Adrenal gland (tissue), 9 donors: ENCODE measurements at regions not wholly inside any gene's neighbourhood (a gene's known extent, or its start where the extent isn't known, plus 50 kb on each side); places are given as distances from the start of the nearest gene placed in this dataset.

Experiments used
- DNase-seq, 7 donors: peaks; one replicate each; pipeline ENCODE4 v3.0.0-alpha.2; 2019 to 2020
- H3K27ac ChIP-seq, 5 donors: fragments of 200-600 bp; sonication (generic) in 4 of 5; 1 replicate in 3 of 5; 2 replicates in 2 of 5; pipeline versions ENCODE4 v1.5.1 to v1.8.0; 2016 to 2020; ENCODE audit warnings: mild to moderate bottlenecking in 1 of 5
- H3K27me3 ChIP-seq: fragments of 200-600 bp; 2 replicates; pipeline ENCODE4 v1.8.0; 2021
- H3K36me3 ChIP-seq, 2 donors: fragments of 200-600 bp; replicated peaks in 1 of 2; 1 replicate in 1 of 2; 2 replicates in 1 of 2; pipeline versions ENCODE4 v1.5.1 to v1.8.0; 2018 to 2022
- H3K4me1 ChIP-seq, 2 donors: fragments of 200-600 bp; replicated peaks in 1 of 2; 1 replicate in 1 of 2; 2 replicates in 1 of 2; pipeline versions ENCODE4 v1.5.1 to v1.8.0; 2018 to 2021
- H3K4me3 ChIP-seq, 4 donors: fragments of 200-600 bp; sonication (generic) in 3 of 4; one replicate each; pipeline ENCODE4 v1.5.1; 2016 to 2018
- H3K9me3 ChIP-seq, 3 donors: fragments of 200-600 bp; sonication (generic) in 1 of 3; replicated peaks in 1 of 3; 1 replicate in 2 of 3; 2 replicates in 1 of 3; pipeline versions ENCODE4 v1.5.1 to v1.8.0; 2016 to 2021
- POLR2A ChIP-seq, 2 donors: fragments of 450-650 bp; IDR thresholded peaks; one replicate each; pipeline ENCODE4 v1.6.1; 2017; ENCODE audit warnings: antibody characterized with exemption in 2 of 2, mild to moderate bottlenecking in 2 of 2, moderate library complexity in 1 of 2
- WGBS, 4 donors: extraction: QIAGEN DNeasy Blood & Tissue Kit in 2 of 4; methylation state at CpG; one replicate each; pipeline versions ENCODE4 v1.1.5 to v1.1.7; 2013 to 2017; 5-methylcytosine and 5-hydroxymethylcytosine counted together
- intact Hi-C, 2 donors: fragments of 100-400 bp; cut with DNase I; formaldehyde crosslinking; loops; one replicate each; pipeline versions ENCODE4 v1.14.1 to v1.15.0; 2022 to 2023
- TF ChIP-seq, protein P1 (sequence below), 6 experiments: fragments of 450-650 bp in 4 of 6; fragments of 200-600 bp in 2 of 6; sonication (generic) in 1 of 6; IDR thresholded peaks; 1 replicate in 5 of 6; 2 replicates in 1 of 6; pipeline versions ENCODE4 v1.5.1 to v1.8.0; 2016 to 2021; ENCODE audit warnings: antibody characterized with exemption in 6 of 6, mild to moderate bottlenecking in 2 of 6, moderate library complexity in 1 of 6
- donor health status: healthy with polysubstance abuse.
- donor health status: Bipolar disorder and iron deficiency.
- donor health status: DM: yes; HTN: yes; CAD: no.
- donor health status: DM: no; HTN: no; CAD: no.
- donor health status: DM: no; HTN: no; CAD: no.

DNA sequence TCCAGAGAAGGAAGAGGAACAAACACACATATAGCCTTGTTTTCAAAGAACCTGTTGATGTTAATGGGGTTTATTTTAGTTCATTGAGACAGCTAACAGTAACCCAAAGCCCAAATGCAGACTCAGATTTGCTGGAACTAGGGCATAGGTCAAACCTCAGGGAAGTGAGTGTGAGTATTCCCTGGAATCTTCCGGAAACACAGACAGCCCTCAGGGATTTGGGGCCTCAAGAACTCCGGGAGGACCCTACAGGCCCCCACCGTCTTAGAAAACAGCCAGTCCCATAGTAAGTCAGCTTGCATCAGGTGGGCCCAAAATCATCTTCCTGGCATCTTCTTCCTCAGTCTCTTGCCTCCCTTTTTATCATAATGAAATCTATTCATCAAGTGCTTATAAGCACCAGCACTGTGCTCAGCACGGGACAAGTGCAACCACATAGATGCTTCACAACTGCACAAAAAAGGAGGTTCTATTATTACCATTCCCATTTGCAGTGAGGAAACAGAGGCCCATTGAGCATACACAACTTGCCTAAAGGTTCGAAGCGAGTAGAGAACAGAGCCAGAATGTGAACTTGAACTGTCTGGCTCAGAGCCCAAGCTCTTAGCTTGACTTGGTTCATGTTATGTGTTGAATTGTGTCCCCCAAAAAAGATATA is 50.2 kb upstream of the BCL11A start:
- Histone ChIP-seq H3K9me3 (no peaks in the 10 kb centered on the region), H3K4me3 (no peak overlapping the region), H3K4me1 (no peaks in the 10 kb centered on the region), H3K27ac (no peak overlapping the region), H3K27me3 (no peaks in the 10 kb centered on the region), H3K36me3 (no peaks in the 10 kb centered on the region)
- DNase-seq = no peak
- 74 to 77% (median 76%) methylated on average over 6 of the region's 6 CpGs for WGBS, 4 donors
- intact Hi-C loops = no loop called here
- no peak for TF ChIP-seq POLR2A (IDR thresholded peaks at IDR 0.05)
- TF ChIP-seq, protein P1, sequence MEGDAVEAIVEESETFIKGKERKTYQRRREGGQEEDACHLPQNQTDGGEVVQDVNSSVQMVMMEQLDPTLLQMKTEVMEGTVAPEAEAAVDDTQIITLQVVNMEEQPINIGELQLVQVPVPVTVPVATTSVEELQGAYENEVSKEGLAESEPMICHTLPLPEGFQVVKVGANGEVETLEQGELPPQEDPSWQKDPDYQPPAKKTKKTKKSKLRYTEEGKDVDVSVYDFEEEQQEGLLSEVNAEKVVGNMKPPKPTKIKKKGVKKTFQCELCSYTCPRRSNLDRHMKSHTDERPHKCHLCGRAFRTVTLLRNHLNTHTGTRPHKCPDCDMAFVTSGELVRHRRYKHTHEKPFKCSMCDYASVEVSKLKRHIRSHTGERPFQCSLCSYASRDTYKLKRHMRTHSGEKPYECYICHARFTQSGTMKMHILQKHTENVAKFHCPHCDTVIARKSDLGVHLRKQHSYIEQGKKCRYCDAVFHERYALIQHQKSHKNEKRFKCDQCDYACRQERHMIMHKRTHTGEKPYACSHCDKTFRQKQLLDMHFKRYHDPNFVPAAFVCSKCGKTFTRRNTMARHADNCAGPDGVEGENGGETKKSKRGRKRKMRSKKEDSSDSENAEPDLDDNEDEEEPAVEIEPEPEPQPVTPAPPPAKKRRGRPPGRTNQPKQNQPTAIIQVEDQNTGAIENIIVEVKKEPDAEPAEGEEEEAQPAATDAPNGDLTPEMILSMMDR (IDR thresholded peaks at IDR 0.05) = no peak

DNA sequence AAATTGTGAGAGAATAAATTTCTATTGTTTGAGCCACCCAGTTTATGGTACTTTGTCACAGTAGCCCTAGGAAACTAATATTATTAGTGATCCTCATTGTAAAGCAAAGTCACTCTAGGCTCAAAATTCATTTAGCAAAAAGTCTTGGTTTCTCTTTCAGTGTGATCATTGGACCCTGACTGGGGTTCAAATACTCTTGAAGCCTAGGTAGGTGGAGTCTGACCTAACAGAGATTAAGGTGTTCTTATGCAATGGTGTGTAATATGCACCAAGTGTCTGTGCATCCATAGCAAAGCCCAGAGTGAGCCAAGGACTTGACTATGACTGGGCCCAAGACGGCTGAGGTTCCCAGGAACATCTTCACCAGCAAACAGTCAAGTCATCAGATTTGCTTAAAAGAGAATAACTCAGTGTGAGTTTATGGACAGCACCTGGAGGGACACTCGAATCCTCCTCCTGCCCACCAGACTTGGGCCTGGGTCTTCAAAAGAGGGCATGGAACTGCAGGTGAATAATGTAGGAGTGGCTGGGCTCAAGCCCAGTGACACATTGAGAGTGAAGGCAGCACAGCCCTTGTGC is 51.1 kb upstream of the BCL11A start:
- no peak for DNase-seq
- Histone ChIP-seq H3K4me1 (no peaks in the 10 kb centered on the region), H3K36me3 (no peaks in the 10 kb centered on the region), H3K9me3 (no peaks in the 10 kb centered on the region), H3K27ac (no peak overlapping the region), H3K27me3 (no peaks in the 10 kb centered on the region), H3K4me3 (no peak overlapping the region)
- TF ChIP-seq, protein P1 (IDR thresholded peaks at IDR 0.05) = no peak
- no peak for TF ChIP-seq POLR2A (IDR thresholded peaks at IDR 0.05)
- intact Hi-C loops = no loop called here
- WGBS, 4 donors = 72 to 95% (median 89%) methylated on average over 2 of the region's 2 CpGs

DNA sequence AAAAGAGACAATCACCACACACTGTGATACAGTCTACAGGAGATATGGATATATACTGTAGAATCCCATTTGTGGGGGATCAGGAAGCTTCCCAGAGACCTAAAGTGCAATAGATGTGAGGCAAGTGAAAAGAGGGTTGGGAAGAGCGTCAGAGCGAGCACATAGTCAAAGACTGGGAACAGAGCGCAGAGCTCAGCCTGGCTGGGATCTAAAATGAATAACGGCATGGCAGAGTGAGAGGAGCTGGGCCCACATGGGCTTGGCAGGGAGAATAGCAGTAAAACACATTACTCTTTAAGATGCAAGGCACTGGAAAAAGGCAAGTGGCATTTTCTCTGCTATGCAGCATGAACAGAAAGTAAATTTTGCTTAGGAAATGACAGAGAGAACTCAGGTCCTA is 52.4 kb upstream of the BCL11A start:
- Histone ChIP-seq H3K4me3 (no peak overlapping the region), H3K9me3 (no peaks in the 10 kb centered on the region), H3K27ac (no peak overlapping the region), H3K4me1 (no peaks in the 10 kb centered on the region), H3K27me3 (no peaks in the 10 kb centered on the region), H3K36me3 (no peaks in the 10 kb centered on the region)
- TF ChIP-seq, protein P1 (IDR thresholded peaks at IDR 0.05) = no peak
- TF ChIP-seq POLR2A (IDR thresholded peaks at IDR 0.05) = no peak
- WGBS, 4 donors = 87 to 93% (median 92%) methylated on average over 4 of the region's 4 CpGs
- intact Hi-C loops = no loop called here
- no peak for DNase-seq

DNA sequence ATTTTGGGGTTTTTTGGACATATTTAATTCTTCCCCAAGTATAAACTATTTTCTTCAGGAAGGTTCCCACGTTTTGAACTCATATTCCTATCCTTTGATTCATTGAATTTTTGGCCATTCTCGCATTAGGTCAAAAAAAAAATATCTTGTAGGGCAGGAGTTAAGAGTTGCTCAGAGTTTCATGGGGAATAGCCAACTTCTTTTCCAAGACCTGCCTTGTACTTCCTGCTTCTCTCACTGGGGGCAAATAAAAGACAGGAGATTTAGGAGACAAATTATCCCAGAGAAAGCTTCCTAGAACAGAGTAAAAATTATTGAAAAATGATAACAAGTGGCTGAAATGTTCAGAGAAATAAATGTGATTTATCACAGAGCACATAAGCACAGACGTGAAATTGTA is 55.2 kb upstream of the BCL11A start:
- Histone ChIP-seq H3K36me3 (no peaks in the 10 kb centered on the region), H3K4me1 (no peaks in the 10 kb centered on the region), H3K9me3 (no peaks in the 10 kb centered on the region), H3K27ac (no peak overlapping the region), H3K27me3 (no peaks in the 10 kb centered on the region), H3K4me3 (no peak overlapping the region)
- WGBS, 4 donors = 14 to 31% (median 23%) methylated on average over 3 of the region's 3 CpGs
- intact Hi-C loops = no loop called here
- TF ChIP-seq, protein P1 (IDR thresholded peaks at IDR 0.05) = peak in 1 of 6 experiments; percentile 7
- TF ChIP-seq POLR2A (IDR thresholded peaks at IDR 0.05) = no peak
- DNase-seq = no peak
